HCT116 (cell line): ENCODE measurements at regions not wholly inside any gene's neighbourhood (a gene's known extent, or its start where the extent isn't known, plus 50 kb on each side); places are given as distances from the start of the nearest gene placed in this dataset.
"Not testable (repeated sequence)": the region's sequence is repeated elsewhere in the genome, so short reads cannot be mapped to it uniquely, and the experiment has no call there.

ENCODE experiments used
- ATAC-seq: fragments of 200-7000 bp; cut with Tn5 transposase; 2 replicates; pipeline ENCODE4 v1.9.1; 2020; ENCODE audit warnings: mild to moderate bottlenecking, moderate library complexity
- BruUV-seq: library from RNA; stranded (reverse); fragments of 400-500 nt; replicated peaks from 2 replicates; lab custom pipeline; 2021; lab: Mats Ljungman, UMichigan
- CTCF ChIA-PET: fragments of 300-600 bp; sonication (Branson Sonifier 250); formaldehyde crosslinking; loops from one replicate; lab custom pipeline; 2021; ENCODE audit warnings: antibody characterized with exemption; lab: Charles Lee
- POLR2A ChIA-PET: fragments of 300-600, 350-600 bp; sonication (Branson Sonifier 250); formaldehyde crosslinking; loops from one replicate; lab custom pipeline; 2021; ENCODE audit warnings: antibody characterized with exemption; lab: Charles Lee
- RAD21 ChIA-PET, 2 experiments: fragments of 300-600 bp; sonication (Branson Sonifier 250); formaldehyde crosslinking; loops; one replicate each; lab custom pipeline; 2023; ENCODE audit warnings: low total read pairs in 2 of 2; ENCODE audit not compliant: uncharacterized antibody in 2 of 2, unreplicated experiment in 2 of 2, low non-redundant PET in 1 of 2; lab: Charles Lee
- DNase-seq: peaks from one replicate; pipeline ENCODE4 v3.0.0-alpha.2; 2010; ENCODE audit warnings: low read depth, low spot score
- H2AFZ ChIP-seq: fragments of 200-600 bp; shearing (Covaris generic), sonication (generic); 2 replicates; pipeline ENCODE4 v1.6.1; 2017; ENCODE audit warnings: low read depth, mixed run types, mixed read lengths, antibody characterized with exemption, low read length; ENCODE audit not compliant: poor library complexity, severe bottlenecking
- H3K27ac ChIP-seq: 2 replicates; pipeline ENCODE4 v1.5.1; 2012; ENCODE audit warnings: low read depth, low read length
- H3K27me3 ChIP-seq: fragments of 200-600 bp; sonication (generic); 2 replicates; pipeline ENCODE4 v1.6.1; 2016; ENCODE audit warnings: mixed run types, low read length, mixed read lengths; ENCODE audit not compliant: insufficient read depth
- H3K36me3 ChIP-seq, 2 experiments: fragments of 200-500 bp in 1 of 2; fragments of 200-600 bp in 1 of 2; sonication (Bioruptor generic) in 1 of 2; sonication (generic) in 1 of 2; 2 replicates each; pipeline versions ENCODE4 v1.5.1 to v1.6.1; 2014 to 2016; ENCODE audit warnings: low read length in 2 of 2, inconsistent platforms in 1 of 2, mixed read lengths in 1 of 2, mixed run types in 1 of 2; ENCODE audit not compliant: insufficient read depth in 2 of 2, control insufficient read depth in 1 of 2
- H3K4me1 ChIP-seq, 2 experiments: fragments of 200-600 bp in 1 of 2; sonication (generic) in 1 of 2; 2 replicates each; pipeline versions ENCODE4 v1.5.1 to v1.6.1; 2012 to 2017; ENCODE audit warnings: low read length in 2 of 2, inconsistent platforms in 1 of 2, mild to moderate bottlenecking in 1 of 2, mixed read lengths in 1 of 2, mixed run types in 1 of 2, moderate library complexity in 1 of 2; ENCODE audit not compliant: insufficient read depth in 2 of 2, control insufficient read depth in 1 of 2
- H3K4me2 ChIP-seq: fragments of 200-600 bp; sonication (generic); 2 replicates; pipeline ENCODE4 v1.6.1; 2017; ENCODE audit warnings: mixed run types, low read length, mixed read lengths
- H3K4me3 ChIP-seq, 2 experiments: fragments of 200-600 bp in 1 of 2; sonication (generic) in 1 of 2; replicated peaks in 1 of 2; 2 replicates each; pipeline ENCODE4 v1.5.1; 2011 to 2016; ENCODE audit warnings: low read length in 2 of 2, control low read depth in 1 of 2, low read depth in 1 of 2, mild to moderate bottlenecking in 1 of 2, mixed read lengths in 1 of 2, mixed run types in 1 of 2
- H3K79me2 ChIP-seq: fragments of 200-600 bp; sonication (generic); 2 replicates; pipeline ENCODE4 v1.6.1; 2017; ENCODE audit warnings: mild to moderate bottlenecking, mixed run types, low read length, moderate library complexity, mixed read lengths; ENCODE audit not compliant: insufficient read depth
- H3K9ac ChIP-seq: fragments of 200-600 bp; sonication (generic); 2 replicates; pipeline ENCODE4 v1.6.1; 2016; ENCODE audit warnings: low read length, mixed read lengths
- H3K9me2 ChIP-seq: fragments of 200-600 bp; sonication (generic), shearing (Covaris generic); 2 replicates; pipeline ENCODE4 v1.6.1; 2017; ENCODE audit warnings: mixed run types, mild to moderate bottlenecking, moderate library complexity; ENCODE audit not compliant: insufficient read depth
- H3K9me3 ChIP-seq, 2 experiments: fragments of 200-500 bp in 1 of 2; fragments of 200-600 bp in 1 of 2; sonication (Bioruptor generic) in 1 of 2; sonication (generic) in 1 of 2; 2 replicates each; pipeline ENCODE4 v1.6.1; 2014 to 2017; ENCODE audit warnings: low read length in 2 of 2, mixed read lengths in 2 of 2, inconsistent platforms in 1 of 2, low read depth in 1 of 2, mild to moderate bottlenecking in 1 of 2, mixed run types in 1 of 2, moderate library complexity in 1 of 2; ENCODE audit not compliant: control insufficient read depth in 1 of 2, insufficient read depth in 1 of 2
- H4K20me1 ChIP-seq: fragments of 200-600 bp; sonication (generic), shearing (Covaris generic); 2 replicates; pipeline ENCODE4 v1.6.1; 2017; ENCODE audit warnings: mixed run types, mild to moderate bottlenecking, moderate library complexity; ENCODE audit not compliant: insufficient read depth
- EGR1 ChIP-seq: IDR thresholded peaks from 2 replicates; pipeline ENCODE4 v1.6.1; 2012; ENCODE audit warnings: low read depth
- POLR2AphosphoS5 ChIP-seq: IDR thresholded peaks from 2 replicates; pipeline ENCODE4 v1.6.1; 2011; ENCODE audit warnings: mild to moderate bottlenecking, low read depth, low read length, moderate library complexity
- intact Hi-C: fragments of 100-400 bp; cut with micrococcal nuclease; formaldehyde crosslinking; loops from 2 replicates; pipeline ENCODE4 v1.10.0; 2022

DNA sequence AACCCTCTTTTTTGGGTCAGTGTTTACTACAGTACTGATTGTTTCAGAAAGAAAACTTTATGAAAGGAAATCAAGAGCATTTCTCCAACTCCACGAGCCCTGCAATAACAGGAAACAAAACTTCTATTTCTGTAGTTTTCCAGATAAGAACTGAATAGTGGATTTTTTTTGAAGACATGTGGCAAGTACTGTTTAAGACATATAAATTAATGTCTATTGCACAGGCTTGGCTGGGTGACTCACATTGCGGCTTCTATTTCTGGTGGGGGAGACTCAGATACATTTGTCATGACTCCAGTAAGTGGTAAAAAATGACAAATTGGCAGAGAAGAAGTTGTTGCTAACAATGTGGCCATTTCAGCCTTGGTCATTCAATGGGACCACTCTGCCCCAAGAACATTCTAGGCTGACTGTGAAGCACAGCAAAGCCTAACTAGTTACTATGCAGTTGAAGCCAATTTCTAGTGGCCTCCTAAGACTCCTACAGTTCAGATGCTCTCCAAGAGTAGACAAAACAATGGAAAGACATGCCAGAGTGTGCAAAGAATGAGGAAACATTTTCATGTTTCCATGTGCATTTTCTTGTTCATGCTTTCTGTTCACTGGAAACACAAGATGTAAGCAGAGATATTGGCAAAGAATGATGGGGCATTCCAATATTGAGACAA is 200.9 kb downstream of the EDN1 start:
- ChIA-PET CTCF (interaction anchor here (1.1 kb wide), 1 partner anchor 13 kb away, joined by 3 read pairs; no protein-coding TSS in a partner anchor), POLR2A (no interaction called here), RAD21 (no interaction called here)
- H3K27me3 ChIP-seq = no peaks in the 10 kb centered on the region
- BruUV-seq = no TSS peak
- intact Hi-C loops = no loop called here
- ATAC-seq (no peak), DNase-seq (no peak)
- no peak overlapping the region for H3K4me3 ChIP-seq
- no peaks in the 10 kb centered on the region for H3K9me3 ChIP-seq
- H2AFZ ChIP-seq = no peak overlapping the region
- H3K4me2 ChIP-seq = no peak overlapping the region
- peaks cover 0 to 15% of the 10 kb centered on the region in 2 experiments; a peak in 2 of 4 replicates for H3K4me1 ChIP-seq
- no peaks in the 10 kb centered on the region for H4K20me1 ChIP-seq
- no peaks in the 10 kb centered on the region for H3K36me3 ChIP-seq
- no peak overlapping the region for H3K9ac ChIP-seq
- no peaks in the 10 kb centered on the region for H3K9me2 ChIP-seq
- no peak overlapping the region for H3K27ac ChIP-seq
- TF ChIP-seq EGR1 = no peak
- TF ChIP-seq POLR2AphosphoS5 = no peak
- TF ChIP-seq, all 23 proteins: peak for 0
- H3K79me2 ChIP-seq = no peaks in the 10 kb centered on the region

DNA sequence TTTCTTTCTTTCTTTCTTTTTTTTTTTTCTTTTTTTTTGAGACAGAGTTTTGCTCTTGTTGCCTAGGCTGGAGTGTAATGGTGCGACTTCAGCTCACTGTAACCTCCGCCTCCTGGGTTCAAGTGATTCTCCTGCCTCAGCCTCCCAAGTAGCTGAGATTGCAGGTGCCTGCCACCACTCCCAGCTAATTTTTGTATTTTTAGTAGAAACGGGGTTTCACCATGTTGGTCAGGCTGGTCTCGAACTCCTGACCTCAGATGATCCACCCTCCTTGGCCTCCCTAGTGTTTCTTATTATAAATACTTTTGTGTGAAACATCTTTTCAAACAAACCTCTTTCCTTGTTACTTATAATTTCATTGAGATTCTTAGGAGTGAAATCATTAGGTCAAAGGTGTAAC is 202.8 kb downstream of the EDN1 start:
- H3K9me2 ChIP-seq, DNase-seq, H2AFZ ChIP-seq, H3K4me3 ChIP-seq, H3K27ac ChIP-seq, H3K79me2 ChIP-seq, H3K4me2 ChIP-seq, RAD21 ChIA-PET, CTCF ChIA-PET, ATAC-seq, H3K9me3 ChIP-seq, H3K27me3 ChIP-seq, BruUV-seq, intact Hi-C loops, H4K20me1 ChIP-seq, H3K36me3 ChIP-seq, H3K9ac ChIP-seq: not testable (repeated sequence)
- POLR2A ChIA-PET = interaction anchor here (0.6 kb wide), 1 partner anchor 892 kb away, joined by 3 read pairs; no protein-coding TSS in a partner anchor
- peaks cover 0 to 15% of the 10 kb centered on the region in 2 experiments; a peak in 2 of 4 replicates for H3K4me1 ChIP-seq
